ENCODE measurements at regions not wholly inside any gene's neighbourhood (a gene's known extent, or its start where the extent isn't known, plus 50 kb on each side); places are given as distances from the start of the nearest gene placed in this dataset.

GRCh38 chr13:33554919-33555791 lies 262.8 kb upstream of the RFC3 start:
- TF ChIP-seq, protein P1, sequence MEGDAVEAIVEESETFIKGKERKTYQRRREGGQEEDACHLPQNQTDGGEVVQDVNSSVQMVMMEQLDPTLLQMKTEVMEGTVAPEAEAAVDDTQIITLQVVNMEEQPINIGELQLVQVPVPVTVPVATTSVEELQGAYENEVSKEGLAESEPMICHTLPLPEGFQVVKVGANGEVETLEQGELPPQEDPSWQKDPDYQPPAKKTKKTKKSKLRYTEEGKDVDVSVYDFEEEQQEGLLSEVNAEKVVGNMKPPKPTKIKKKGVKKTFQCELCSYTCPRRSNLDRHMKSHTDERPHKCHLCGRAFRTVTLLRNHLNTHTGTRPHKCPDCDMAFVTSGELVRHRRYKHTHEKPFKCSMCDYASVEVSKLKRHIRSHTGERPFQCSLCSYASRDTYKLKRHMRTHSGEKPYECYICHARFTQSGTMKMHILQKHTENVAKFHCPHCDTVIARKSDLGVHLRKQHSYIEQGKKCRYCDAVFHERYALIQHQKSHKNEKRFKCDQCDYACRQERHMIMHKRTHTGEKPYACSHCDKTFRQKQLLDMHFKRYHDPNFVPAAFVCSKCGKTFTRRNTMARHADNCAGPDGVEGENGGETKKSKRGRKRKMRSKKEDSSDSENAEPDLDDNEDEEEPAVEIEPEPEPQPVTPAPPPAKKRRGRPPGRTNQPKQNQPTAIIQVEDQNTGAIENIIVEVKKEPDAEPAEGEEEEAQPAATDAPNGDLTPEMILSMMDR (IDR thresholded peaks at IDR 0.05): no peak
- TF ChIP-seq EP300 (IDR thresholded peaks at IDR 0.05): no peak
- TF ChIP-seq POLR2AphosphoS5 (IDR thresholded peaks at IDR 0.05): no peak
